Stimulated activated CD8-positive, alpha-beta memory T cell treated with anti-CD3 and anti-CD28 coated beads, Interleukin-4, amount 100 ng/mL, for 4 hours (primary cell): ENCODE measurements at regions not wholly inside any gene's neighbourhood (a gene's known extent, or its start where the extent isn't known, plus 50 kb on each side); places are given as distances from the start of the nearest gene placed in this dataset.

ENCODE experiments used
- DNase-seq, 2 donors: peaks; one replicate each; pipeline ENCODE4 v3.0.0-alpha.2; 2020; ENCODE audit warnings: low read depth in 2 of 2, low spot score in 1 of 2

- no peak for DNase-seq
These were observed 229.3 kb downstream of the IDS start for GRCh38 chrX:149275836-149276235.

GRCh38 chrX:149274516-149275105, 230.5 kb downstream of the IDS start:
- no peak for DNase-seq

DNA sequence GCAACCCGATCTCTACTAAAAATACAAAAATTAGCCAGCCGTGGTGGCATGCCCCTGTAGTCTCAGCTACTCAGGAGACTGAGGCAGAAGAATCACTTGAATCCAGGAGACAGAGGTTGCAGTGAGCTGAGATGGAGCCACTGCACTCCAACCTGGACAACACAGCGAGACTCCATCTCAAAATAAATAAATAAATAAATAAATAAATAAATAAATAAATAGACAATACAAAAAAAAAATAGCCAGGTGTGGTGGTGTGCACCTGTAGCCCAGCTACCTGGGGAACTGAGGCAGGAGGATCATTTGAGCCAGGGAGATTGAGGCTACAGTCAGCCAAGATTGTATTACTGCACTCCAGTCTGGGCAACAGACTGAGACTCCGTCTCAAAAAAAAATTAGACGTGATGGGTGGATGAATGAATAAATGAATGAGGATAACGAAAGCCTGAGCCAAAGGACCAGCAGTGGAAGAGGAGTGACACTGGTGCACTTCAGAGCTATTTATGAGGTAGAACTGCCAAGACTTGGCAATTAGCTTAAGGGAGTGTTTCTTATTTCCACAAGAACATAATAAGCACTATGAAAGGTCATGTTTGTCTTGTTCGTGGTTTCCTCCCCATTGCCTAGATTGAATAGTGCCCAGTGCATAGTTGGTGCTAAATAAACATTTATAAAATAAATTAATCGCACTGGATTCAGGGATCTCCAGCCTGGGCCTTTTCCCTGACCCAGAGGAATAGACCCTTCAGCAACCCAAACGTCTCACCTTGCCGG, 232.2 kb downstream of the IDS start:
- DNase-seq = no peak

GRCh38 chrX:149267878-149268813, 237.0 kb downstream of the IDS start:
- no peak for DNase-seq

GRCh38 chrX:149262086-149262485, 243.0 kb downstream of the IDS start:
- DNase-seq = no peak

GRCh38 chrX:149259241-149259640, 245.9 kb downstream of the IDS start:
- no peak for DNase-seq

DNA sequence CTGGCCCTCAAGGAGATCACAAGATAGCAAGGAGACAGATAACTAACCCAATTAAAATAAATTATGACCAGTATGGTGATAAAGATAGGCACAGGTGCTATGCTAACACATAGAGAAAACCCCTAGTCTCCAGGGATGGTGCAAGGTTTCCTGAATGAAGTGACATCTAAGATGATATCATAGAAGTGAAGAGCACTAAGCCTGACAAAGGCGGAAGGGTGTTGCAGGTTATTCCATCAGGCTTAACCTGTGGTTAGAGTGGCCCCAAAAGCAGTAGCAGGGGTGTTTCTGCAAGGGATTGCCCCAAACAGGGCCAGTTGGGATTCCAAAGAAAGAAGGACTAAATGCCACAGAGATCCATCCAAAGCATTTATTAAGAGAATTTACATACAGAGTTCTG, 249.2 kb downstream of the IDS start:
- no peak for DNase-seq

DNA sequence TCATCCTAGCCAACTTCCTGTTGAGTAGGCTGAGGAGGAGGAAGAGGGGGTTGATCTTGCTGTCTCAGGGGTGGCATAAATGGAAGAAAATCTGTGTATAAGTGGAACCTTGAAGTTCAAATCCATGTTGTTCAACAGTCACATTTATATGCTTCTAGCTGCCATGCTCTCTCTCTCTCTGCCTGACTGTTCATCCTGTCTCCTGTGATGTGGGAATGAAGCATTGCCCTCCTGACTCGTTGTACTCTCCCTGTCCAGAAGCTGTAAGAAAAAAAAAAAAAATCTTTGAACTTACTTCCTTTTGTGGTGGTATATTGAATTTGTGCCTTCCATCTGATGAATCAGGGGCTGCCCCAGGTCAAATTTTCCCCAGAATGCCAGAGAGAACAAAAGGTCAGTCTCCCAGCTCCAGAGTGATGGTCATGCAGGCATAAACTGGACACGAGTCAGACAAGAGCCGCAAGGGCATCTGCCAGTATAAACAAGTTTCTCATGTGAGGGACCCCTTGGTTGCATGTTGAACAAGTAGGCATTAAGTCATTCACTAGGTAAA, 257.0 kb downstream of the IDS start:
- DNase-seq = no peak

DNA sequence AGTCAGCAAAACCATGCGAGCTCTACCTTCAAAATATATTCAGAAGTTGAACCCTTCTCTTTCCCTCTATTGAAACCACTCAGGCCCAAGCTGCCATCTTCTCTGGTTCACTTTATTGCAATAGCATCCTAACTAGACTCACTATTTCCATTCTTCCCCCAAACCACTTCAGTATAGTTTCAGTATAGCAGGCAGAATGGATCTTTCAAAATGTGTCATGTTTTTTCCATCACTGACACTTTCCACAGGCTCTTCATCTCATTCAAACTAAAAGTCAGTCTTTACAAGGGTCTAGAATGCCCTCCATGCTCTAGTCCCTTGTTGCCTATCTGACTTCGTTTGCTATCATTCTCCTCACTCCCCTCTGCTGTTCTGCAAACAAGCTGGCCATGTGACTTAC, 274.4 kb downstream of the IDS start:
- no peak for DNase-seq

DNA sequence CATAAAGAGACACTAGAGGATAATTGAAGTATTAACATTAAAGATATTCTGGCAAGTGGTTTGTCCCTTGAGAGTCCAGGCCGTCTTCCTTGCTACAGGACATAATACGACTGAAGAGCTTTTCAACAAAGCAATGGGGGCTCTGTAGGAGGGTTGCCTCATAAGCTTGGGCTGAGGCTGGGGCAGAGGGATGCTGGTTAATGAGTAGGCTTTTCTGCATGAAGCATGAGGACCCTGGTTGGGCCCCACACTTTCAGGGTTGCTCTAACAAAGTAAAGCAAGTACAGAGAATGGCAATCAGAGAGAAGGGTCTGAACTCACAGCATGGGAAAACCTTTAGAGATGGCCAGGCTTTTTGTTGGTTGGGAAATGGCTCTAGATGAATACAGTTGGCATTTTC, 281.3 kb downstream of the IDS start:
- no peak for DNase-seq

GRCh38 chrX:149222040-149222439, 283.1 kb downstream of the IDS start:
- no peak for DNase-seq

DNA sequence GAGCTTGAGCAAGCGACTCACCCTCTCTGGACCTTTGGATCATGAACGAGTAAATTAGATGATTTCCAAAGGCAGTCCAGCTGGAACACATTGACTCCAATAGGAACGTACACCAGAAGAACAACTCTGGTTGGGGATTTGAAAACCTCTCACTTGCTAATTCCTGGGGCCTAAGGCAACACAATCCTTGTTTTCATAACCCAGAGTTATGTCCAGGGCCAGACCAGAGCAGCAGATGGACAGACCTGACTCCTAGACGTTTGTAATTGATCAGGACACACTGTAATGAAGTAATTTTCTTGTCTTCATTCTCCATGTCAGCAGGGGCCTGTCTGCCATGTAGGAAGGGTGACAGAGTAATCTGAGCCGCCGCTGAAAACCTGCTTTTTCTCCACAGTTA, 283.9 kb downstream of the IDS start:
- no peak for DNase-seq

GRCh38 chrX:149213264-149213663, 291.8 kb downstream of the IDS start:
- no peak for DNase-seq

DNA sequence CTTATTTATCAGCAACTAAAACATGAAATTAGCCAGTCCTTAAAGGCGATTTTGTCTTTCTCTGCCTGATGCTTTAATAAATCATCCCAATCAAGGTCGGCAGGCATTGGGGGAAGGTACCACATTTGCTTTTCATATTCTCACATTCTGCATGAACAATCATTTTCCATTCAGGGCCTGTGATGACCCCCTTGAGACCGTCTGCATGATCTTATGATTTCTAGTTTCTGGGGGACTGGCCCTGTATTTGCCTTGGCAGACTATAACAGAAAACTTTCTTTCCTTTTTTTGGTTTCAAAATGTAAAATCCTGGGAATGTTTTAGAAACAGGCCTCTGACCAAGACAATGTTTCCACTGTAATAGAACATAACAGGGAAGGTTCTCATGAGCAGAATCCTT, 296.8 kb downstream of the IDS start:
- DNase-seq = no peak

DNA sequence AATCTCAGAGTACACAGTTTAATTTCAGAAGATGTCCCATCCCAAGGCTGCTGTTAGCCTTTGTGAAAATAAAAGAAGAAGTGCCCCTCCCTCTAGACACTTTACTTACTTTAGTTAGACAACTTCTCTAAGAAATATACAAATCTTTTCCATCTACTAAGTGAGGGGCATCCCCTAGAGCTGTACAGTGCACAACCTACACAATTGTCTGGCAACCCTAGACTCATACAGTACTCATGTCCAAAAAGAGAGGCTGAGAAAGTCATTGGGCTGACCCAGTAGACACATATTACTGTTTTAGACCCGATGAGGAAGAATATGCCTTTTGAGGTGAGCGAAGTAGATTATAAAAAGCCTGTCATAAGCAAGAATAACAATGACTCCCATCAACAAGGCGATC, 297.6 kb downstream of the IDS start:
- no peak for DNase-seq

GRCh38 chrX:149205937-149206336, 299.2 kb downstream of the IDS start:
- DNase-seq = no peak

DNA sequence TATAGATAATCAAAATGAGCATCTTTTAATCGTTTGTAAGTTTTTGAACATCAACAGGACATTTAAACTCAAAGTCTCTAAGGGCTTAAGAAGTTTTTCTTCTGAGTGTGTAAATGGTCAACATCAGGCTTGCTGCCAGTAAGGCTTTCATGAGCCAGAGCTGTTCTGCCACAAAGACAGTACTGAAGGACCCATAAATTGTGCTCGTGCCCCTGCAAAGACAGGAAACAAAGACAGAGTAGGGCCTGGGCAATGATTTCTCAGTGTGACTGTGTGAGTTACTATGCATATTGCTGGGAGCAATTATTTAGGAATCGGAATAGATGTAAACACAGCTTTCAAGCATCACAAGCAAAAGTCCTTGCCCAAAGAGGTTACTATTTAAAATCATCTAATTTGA, 300.0 kb downstream of the IDS start:
- no peak for DNase-seq

DNA sequence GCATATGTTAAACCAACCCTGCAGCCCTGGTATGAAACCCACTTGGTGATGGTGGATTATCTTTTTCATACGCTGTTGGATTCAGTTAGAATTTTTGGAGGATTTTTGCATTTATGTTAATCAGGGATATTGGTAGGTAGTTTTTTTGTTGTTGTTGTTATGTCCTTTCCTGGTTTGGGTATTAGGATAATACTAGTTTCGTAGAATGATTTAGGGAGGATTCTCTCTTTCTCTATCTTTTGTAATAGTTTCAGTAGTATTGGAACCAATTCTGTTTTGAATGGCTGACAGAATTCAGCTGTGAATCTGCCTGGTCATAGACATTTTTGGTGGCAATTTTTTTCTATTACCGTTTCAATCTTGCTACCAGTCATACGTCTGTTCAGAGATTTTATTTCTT, 305.4 kb downstream of the IDS start:
- DNase-seq = no peak

- DNase-seq = no peak
These were observed 305.9 kb downstream of the IDS start for GRCh38 chrX:149198980-149199732.

DNA sequence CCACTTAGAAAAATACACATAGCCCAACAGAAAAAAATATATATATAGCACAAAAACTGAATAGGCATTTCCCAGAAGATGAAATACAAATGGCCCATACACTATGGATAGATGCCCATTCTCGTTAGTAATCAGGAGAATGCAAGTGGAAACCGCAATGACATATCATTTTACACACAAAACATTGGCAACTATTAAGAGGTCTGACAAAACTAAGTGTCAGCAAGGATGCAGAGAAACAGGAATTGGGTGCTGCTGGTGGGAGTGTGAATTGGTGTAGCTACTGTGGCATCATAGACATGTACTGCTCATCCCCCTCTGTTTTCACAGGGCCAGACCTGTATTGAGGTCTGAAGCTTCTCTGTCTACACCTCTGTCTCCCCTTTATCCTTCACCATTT, 320.0 kb downstream of the IDS start:
- DNase-seq = no peak
